WTC11 (cell line): ENCODE measurements at regions not wholly inside any gene's neighbourhood (a gene's known extent, or its start where the extent isn't known, plus 50 kb on each side); places are given as distances from the start of the nearest gene placed in this dataset.

Experiments
- ATAC-seq: fragments of 200-7000 bp; cut with Tn5 transposase; 2 replicates; pipeline ENCODE4 v1.10.0; 2021; ENCODE audit warnings: mild to moderate bottlenecking, moderate library complexity
- CTCF ChIA-PET: fragments of 300-600 bp; sonication (Branson Sonifier 250); formaldehyde crosslinking; loops from one replicate; lab custom pipeline; 2021; ENCODE audit warnings: antibody characterized with exemption; lab: Charles Lee
- POLR2A ChIA-PET: fragments of 350-600 bp; sonication (Branson Sonifier 250); formaldehyde crosslinking; loops from one replicate; lab custom pipeline; 2021; ENCODE audit warnings: antibody characterized with exemption; lab: Charles Lee
- DNase-seq: peaks from one replicate; pipeline ENCODE4 v3.0.0; 2021; ENCODE audit warnings: low spot score
- H3K27ac Mint-ChIP-seq: 2 replicates; pipeline ENCODE4 v1.8.0; 2021; ENCODE audit warnings: mixed read lengths
- H3K27me3 Mint-ChIP-seq: 2 replicates; pipeline ENCODE4 v1.8.0; 2021; ENCODE audit warnings: low read depth, mild to moderate bottlenecking, moderate library complexity, mixed read lengths
- H3K36me3 Mint-ChIP-seq: 2 replicates; pipeline ENCODE4 v1.8.0; 2021; ENCODE audit warnings: mixed read lengths
- H3K4me1 Mint-ChIP-seq: 2 replicates; pipeline ENCODE4 v1.8.0; 2022; ENCODE audit warnings: mixed read lengths
- H3K4me3 Mint-ChIP-seq: 2 replicates; pipeline ENCODE4 v1.8.0; 2021; ENCODE audit warnings: mild to moderate bottlenecking, moderate library complexity, mixed read lengths
- H3K9me3 Mint-ChIP-seq: 2 replicates; pipeline ENCODE4 v1.8.0; 2021; ENCODE audit warnings: mixed read lengths
- ATF1 ChIP-seq: sonication (generic); formaldehyde crosslinking; IDR thresholded peaks from 2 replicates; pipeline ENCODE4 v1.8.1; 2023; ENCODE audit warnings: mild to moderate bottlenecking, moderate library complexity, missing genetic modification reagents
- ATF2 ChIP-seq: sonication (generic); formaldehyde crosslinking; IDR thresholded peaks from 2 replicates; pipeline ENCODE4 v1.8.1; 2022; ENCODE audit warnings: low read depth, missing genetic modification reagents, borderline replicate concordance
- ATF6 ChIP-seq: sonication (generic); formaldehyde crosslinking; IDR thresholded peaks from 2 replicates; pipeline ENCODE4 v1.8.1; 2023; ENCODE audit warnings: mild to moderate bottlenecking, missing genetic modification reagents
- CREM ChIP-seq: sonication (generic); formaldehyde crosslinking; IDR thresholded peaks from 2 replicates; pipeline ENCODE4 v1.8.1; 2022; ENCODE audit warnings: mild to moderate bottlenecking, missing genetic modification reagents, moderate library complexity
- ESRRA ChIP-seq: sonication (generic); formaldehyde crosslinking; IDR thresholded peaks from 2 replicates; pipeline ENCODE4 v1.8.1; 2022; ENCODE audit warnings: mild to moderate bottlenecking, missing genetic modification reagents, borderline replicate concordance
- GRHL2 ChIP-seq: fragments of 250-450 bp; sonication (Bioruptor Pico); IDR thresholded peaks from 2 replicates; pipeline ENCODE4 v1.8.0; 2022; ENCODE audit warnings: mild to moderate bottlenecking, moderate library complexity; ENCODE audit not compliant: insufficient replicate concordance, severe bottlenecking
- GTF2I ChIP-seq: fragments of 250-450 bp; sonication (Bioruptor Pico); conservative IDR thresholded peaks from 2 replicates; pipeline ENCODE4 v1.4.0; 2021; ENCODE audit warnings: mild to moderate bottlenecking
- HMGA2 ChIP-seq: fragments of 250-450 bp; sonication (Bioruptor Pico); IDR thresholded peaks from 2 replicates; pipeline ENCODE4 v1.4.0; 2021; ENCODE audit warnings: mild to moderate bottlenecking, moderate library complexity
- MXD4 ChIP-seq: fragments of 250-450 bp; sonication (Bioruptor Pico); IDR thresholded peaks from 2 replicates; pipeline ENCODE4 v1.8.0; 2021; ENCODE audit warnings: mild to moderate bottlenecking, moderate library complexity, borderline replicate concordance
- PRRX2 ChIP-seq: fragments of 250-450 bp; sonication (Bioruptor Pico); IDR thresholded peaks from 2 replicates; pipeline ENCODE4 v1.8.0; 2021; ENCODE audit warnings: mild to moderate bottlenecking
- RORB ChIP-seq: fragments of 250-450 bp; sonication (Bioruptor Pico); IDR thresholded peaks from 2 replicates; pipeline ENCODE4 v1.9.0; 2021; ENCODE audit warnings: mild to moderate bottlenecking
- TP53 ChIP-seq: sonication (generic); formaldehyde crosslinking; IDR thresholded peaks from 2 replicates; pipeline ENCODE4 v1.8.1; 2023; ENCODE audit warnings: mild to moderate bottlenecking, missing genetic modification reagents
- ZBTB43 ChIP-seq: sonication (generic); formaldehyde crosslinking; IDR thresholded peaks from 2 replicates; pipeline ENCODE4 v1.8.1; 2023; ENCODE audit warnings: mild to moderate bottlenecking, missing genetic modification reagents
- ZNF138 ChIP-seq: sonication (generic); formaldehyde crosslinking; conservative IDR thresholded peaks from 2 replicates; pipeline ENCODE4 v1.8.1; 2022; ENCODE audit warnings: mild to moderate bottlenecking, moderate library complexity, missing genetic modification reagents
- ZNF219 ChIP-seq: sonication (generic); formaldehyde crosslinking; IDR thresholded peaks from 2 replicates; pipeline ENCODE4 v1.8.0; 2023; ENCODE audit warnings: missing genetic modification reagents, mild to moderate bottlenecking, borderline replicate concordance
- ZNF317 ChIP-seq: sonication (generic); formaldehyde crosslinking; IDR thresholded peaks from 2 replicates; pipeline ENCODE4 v1.8.1; 2023; ENCODE audit warnings: low read depth, mild to moderate bottlenecking, moderate library complexity, missing genetic modification reagents, borderline replicate concordance
- ZNF423 ChIP-seq: fragments of 250-450 bp; sonication (Bioruptor Pico); IDR thresholded peaks from 2 replicates; pipeline ENCODE4 v2.1.2; 2022; ENCODE audit warnings: mild to moderate bottlenecking, moderate library complexity
- ZNF532 ChIP-seq: fragments of 250-450 bp; sonication (Bioruptor Pico); IDR thresholded peaks from 2 replicates; pipeline ENCODE4 v1.9.0; 2021; ENCODE audit warnings: mild to moderate bottlenecking, borderline replicate concordance
- TF ChIP-seq, protein P1 (sequence below): sonication (generic); formaldehyde crosslinking; IDR thresholded peaks from 2 replicates; pipeline ENCODE4 v1.8.0; 2023; ENCODE audit warnings: mild to moderate bottlenecking, missing genetic modification reagents
- TF ChIP-seq, protein P2 (sequence below): sonication (generic); formaldehyde crosslinking; IDR thresholded peaks from 2 replicates; pipeline ENCODE4 v1.8.1; 2023; ENCODE audit warnings: mild to moderate bottlenecking, moderate library complexity, missing genetic modification reagents

- TF ChIP-seq ZBTB43 (CRISPR knock-in tag) (no peak), ZNF532 (CRISPR knock-in tag) (no peak), PRRX2 (no peak)
These were observed 164.8 kb upstream of the DTNBP1 start (continued) for GRCh38 chr6:15827496-15828255.

- no peaks in the 10 kb centered on the region for H3K9me3 Mint-ChIP-seq
- peaks cover 6% of the 10 kb centered on the region for H3K27me3 Mint-ChIP-seq
These were observed 164.0 kb upstream of the DTNBP1 start for GRCh38 chr6:15826814-15827318.

More at GRCh38 chr6:15826814-15827318, 164.0 kb upstream of the DTNBP1 start:
- TF ChIP-seq ESRRA (CRISPR knock-in tag) (no peak), GTF2I (CRISPR knock-in tag) (no peak), TP53 (CRISPR knock-in tag) (no peak), ATF2 (CRISPR knock-in tag) (no peak), ZBTB43 (CRISPR knock-in tag) (no peak), MXD4 (CRISPR knock-in tag) (no peak), ATF1 (CRISPR knock-in tag) (no peak), RORB (CRISPR knock-in tag) (no peak), ZNF219 (CRISPR knock-in tag) (no peak), ATF6 (CRISPR knock-in tag) (no peak), ZNF138 (no peak), HMGA2 (CRISPR knock-in tag) (no peak), GRHL2 (no peak), ZNF317 (CRISPR knock-in tag) (no peak), CREM (CRISPR knock-in tag) (no peak), ZNF423 (no peak)
- TF ChIP-seq, protein P1, sequence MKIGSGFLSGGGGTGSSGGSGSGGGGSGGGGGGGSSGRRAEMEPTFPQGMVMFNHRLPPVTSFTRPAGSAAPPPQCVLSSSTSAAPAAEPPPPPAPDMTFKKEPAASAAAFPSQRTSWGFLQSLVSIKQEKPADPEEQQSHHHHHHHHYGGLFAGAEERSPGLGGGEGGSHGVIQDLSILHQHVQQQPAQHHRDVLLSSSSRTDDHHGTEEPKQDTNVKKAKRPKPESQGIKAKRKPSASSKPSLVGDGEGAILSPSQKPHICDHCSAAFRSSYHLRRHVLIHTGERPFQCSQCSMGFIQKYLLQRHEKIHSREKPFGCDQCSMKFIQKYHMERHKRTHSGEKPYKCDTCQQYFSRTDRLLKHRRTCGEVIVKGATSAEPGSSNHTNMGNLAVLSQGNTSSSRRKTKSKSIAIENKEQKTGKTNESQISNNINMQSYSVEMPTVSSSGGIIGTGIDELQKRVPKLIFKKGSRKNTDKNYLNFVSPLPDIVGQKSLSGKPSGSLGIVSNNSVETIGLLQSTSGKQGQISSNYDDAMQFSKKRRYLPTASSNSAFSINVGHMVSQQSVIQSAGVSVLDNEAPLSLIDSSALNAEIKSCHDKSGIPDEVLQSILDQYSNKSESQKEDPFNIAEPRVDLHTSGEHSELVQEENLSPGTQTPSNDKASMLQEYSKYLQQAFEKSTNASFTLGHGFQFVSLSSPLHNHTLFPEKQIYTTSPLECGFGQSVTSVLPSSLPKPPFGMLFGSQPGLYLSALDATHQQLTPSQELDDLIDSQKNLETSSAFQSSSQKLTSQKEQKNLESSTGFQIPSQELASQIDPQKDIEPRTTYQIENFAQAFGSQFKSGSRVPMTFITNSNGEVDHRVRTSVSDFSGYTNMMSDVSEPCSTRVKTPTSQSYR (CRISPR knock-in tag): no peak
- TF ChIP-seq, protein P2, sequence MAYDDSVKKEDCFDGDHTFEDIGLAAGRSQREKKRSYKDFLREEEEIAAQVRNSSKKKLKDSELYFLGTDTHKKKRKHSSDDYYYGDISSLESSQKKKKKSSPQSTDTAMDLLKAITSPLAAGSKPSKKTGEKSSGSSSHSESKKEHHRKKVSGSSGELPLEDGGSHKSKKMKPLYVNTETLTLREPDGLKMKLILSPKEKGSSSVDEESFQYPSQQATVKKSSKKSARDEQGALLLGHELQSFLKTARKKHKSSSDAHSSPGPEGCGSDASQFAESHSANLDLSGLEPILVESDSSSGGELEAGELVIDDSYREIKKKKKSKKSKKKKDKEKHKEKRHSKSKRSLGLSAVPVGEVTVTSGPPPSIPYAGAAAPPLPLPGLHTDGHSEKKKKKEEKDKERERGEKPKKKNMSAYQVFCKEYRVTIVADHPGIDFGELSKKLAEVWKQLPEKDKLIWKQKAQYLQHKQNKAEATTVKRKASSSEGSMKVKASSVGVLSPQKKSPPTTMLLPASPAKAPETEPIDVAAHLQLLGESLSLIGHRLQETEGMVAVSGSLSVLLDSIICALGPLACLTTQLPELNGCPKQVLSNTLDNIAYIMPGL (CRISPR knock-in tag): no peak
- TF ChIP-seq, all 79 proteins: peak for 0
- Mint-ChIP-seq H3K4me1 (0 out of 2 replicates have a peak, but pooled peaks cover 4% of the 10 kb centered on the region), H3K4me3 (no peak overlapping the region), H3K36me3 (no peaks in the 10 kb centered on the region), H3K27ac (no peak overlapping the region)
- POLR2A ChIA-PET: no interaction called here
- DNase-seq: no peak
- ATAC-seq: no peak
- CTCF ChIA-PET: no interaction called here
